AG09309 (cell line): ENCODE measurements at regions not wholly inside any gene's neighbourhood (a gene's known extent, or its start where the extent isn't known, plus 50 kb on each side); places are given as distances from the start of the nearest gene placed in this dataset.

Experiments used
- DNase-seq: peaks from one replicate; pipeline ENCODE4 v3.0.0-alpha.2; 2010; ENCODE audit warnings: low read depth
- H3K4me3 ChIP-seq: 2 replicates; pipeline ENCODE4 v1.5.1; 2011; ENCODE audit warnings: mild to moderate bottlenecking, low read depth, low read length, moderate library complexity; ENCODE audit not compliant: control insufficient read depth
- TF ChIP-seq, protein P1 (sequence below): IDR thresholded peaks from 2 replicates; pipeline ENCODE4 v1.5.1; 2011; ENCODE audit warnings: mild to moderate bottlenecking, low read depth, low read length, inconsistent platforms; ENCODE audit not compliant: insufficient read depth, control insufficient read depth; ENCODE audit errors: missing control alignments

DNA sequence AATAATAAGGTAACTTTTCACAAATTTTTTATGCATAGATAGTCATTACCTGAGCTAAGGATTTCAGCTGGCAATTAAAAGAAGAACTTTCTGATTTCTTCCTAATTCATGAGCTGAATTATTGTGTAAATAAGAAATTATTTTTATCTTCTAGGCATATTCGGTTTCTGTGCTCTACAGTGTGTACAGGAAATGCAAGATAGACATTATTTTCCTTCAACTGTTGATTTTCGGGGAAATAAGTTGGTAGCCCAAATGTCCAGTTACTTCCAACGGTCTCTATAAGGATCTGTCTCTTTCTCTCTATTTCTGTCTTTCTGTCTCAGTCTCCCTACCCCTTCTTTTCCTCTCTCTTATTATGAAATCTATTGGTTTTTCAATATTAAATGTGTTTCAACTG is 137.3 kb upstream of the CLNK start:
- TF ChIP-seq, protein P1, sequence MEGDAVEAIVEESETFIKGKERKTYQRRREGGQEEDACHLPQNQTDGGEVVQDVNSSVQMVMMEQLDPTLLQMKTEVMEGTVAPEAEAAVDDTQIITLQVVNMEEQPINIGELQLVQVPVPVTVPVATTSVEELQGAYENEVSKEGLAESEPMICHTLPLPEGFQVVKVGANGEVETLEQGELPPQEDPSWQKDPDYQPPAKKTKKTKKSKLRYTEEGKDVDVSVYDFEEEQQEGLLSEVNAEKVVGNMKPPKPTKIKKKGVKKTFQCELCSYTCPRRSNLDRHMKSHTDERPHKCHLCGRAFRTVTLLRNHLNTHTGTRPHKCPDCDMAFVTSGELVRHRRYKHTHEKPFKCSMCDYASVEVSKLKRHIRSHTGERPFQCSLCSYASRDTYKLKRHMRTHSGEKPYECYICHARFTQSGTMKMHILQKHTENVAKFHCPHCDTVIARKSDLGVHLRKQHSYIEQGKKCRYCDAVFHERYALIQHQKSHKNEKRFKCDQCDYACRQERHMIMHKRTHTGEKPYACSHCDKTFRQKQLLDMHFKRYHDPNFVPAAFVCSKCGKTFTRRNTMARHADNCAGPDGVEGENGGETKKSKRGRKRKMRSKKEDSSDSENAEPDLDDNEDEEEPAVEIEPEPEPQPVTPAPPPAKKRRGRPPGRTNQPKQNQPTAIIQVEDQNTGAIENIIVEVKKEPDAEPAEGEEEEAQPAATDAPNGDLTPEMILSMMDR = no peak
- no peak overlapping the region for H3K4me3 ChIP-seq
- DNase-seq = no peak

DNA sequence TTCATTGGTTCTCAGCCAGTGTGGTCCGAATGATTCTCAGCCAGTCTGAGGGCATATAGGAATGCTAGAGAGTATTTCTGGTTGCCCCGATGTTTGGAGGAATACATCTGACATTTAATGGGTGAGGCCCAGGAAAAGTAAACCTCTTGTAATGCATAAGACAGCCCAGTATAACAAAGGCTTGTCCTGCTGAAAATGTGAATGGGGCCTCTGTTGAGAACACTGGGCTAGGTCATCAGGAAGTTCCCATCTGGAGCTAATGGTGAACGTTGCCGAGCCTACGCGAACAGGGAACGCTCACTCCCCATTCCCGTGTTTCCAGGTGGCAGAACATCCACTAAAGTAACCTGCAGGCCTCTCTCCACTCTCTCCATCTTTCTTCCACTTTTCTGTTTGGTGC is 132.0 kb upstream of the CLNK start:
- TF ChIP-seq, protein P1 = no peak
- DNase-seq = no peak
- H3K4me3 ChIP-seq = no peak overlapping the region

DNA sequence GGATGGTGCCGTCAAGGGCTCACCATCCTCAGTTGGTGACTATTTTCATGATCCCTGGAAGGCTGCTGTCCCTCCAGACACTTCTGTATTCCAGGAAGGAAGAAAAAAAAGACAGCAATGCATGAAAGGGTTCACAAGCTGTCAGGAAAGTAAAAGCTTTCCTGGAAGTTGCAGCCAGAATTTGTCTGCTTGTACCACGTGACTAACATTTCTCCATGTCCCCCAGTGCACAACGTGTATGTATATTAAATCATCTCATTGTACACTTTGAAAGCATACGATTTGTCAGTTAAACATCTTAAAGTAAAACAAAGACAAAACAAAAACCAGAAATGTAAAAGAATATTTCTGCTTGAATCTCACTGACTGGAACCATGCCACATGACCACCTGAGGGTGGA is 127.4 kb upstream of the CLNK start:
- H3K4me3 ChIP-seq = no peak overlapping the region
- TF ChIP-seq, protein P1 = no peak
- DNase-seq = no peak

DNA sequence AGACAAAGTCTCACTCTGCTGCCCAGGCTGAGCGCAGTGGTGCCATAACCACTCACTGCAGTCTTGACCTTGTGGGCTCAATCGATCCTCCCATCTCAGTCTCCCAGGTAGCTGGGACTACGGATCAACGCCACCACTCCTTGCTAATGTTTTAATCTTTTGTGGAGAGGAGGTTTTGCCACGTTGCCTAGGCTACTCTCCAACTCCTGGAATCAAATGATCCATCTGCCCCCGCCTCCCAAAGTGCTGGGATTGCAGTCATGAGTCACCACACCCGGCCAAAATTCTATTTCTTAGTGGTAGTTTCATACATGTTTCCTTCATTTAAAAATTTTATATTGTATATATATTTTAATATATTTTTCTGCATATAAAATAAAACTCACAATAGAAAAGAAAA is 125.8 kb upstream of the CLNK start:
- TF ChIP-seq, protein P1 = no peak
- no peak for DNase-seq
- no peak overlapping the region for H3K4me3 ChIP-seq

DNA sequence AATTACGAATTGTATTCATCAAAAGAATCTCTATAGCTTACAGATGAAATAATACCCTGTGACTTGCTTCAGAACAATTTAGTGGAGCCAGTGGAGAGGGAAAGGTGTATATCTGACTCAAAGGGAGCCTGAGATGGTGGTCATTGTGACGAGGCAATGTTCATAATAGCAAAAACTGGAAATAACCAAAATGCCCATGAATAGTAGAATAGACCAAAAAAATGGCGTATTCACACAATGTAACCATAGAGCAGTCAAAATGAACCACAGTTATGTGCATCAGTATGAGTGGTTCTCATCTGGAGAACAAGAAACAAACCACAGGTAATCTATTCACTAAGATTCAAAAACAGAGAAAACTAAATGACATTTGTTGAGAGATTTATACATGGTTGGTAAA is 125.3 kb upstream of the CLNK start:
- no peak for DNase-seq
- TF ChIP-seq, protein P1 = no peak
- H3K4me3 ChIP-seq = no peak overlapping the region

DNA sequence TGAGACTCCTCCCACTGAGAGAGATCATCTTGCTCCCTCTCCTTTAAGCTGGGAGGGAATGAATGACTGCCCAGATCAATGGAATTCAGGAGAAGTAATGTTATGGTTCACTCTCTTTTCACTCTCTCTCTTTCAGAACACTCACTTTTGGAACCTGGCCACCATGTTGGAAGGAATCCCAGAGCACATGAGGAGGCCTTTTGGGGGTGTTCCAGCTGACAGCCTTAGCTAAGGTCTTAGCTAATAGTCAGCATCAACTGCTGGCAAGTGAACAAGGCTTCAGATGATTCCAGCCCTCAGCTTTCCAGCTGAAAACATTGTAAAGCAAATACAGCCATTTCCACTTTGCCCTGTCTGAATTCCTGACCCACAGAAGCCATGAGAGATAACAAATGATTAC is 124.0 kb upstream of the CLNK start:
- TF ChIP-seq, protein P1 = no peak

DNA sequence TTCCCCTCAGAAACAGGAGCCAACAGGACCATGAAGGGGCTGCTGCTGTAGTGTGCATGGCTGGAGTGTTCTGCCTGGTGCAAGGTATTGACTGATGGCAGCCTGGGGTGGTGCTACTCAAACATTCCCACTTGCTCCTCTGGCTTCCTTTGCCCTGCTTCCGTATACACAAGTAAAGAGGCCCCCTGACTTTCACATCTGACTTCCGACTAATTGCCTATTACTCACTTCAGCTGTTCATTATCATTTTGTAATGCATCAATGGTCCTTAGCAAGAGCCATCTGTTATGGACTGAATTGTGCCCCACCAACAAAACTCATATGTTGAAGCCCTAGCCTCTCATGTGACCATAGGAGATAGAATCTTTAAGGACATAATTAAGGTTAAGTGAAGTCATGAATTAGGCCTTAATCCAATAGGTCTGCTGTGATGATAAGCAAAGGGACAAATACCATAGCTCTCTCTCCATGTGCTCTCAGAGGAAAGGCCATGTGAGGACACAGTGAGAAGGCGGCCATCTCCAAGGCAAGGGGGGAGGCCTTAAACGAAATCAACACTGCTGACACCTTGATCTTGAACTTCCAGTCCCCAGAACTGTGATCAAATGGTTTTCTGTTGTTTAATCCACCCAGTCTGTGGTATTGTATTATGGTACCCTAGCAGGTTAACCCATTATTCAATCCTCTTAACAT is 122.5 kb upstream of the CLNK start:
- no peak overlapping the region for H3K4me3 ChIP-seq
- TF ChIP-seq, protein P1 = no peak
- DNase-seq = no peak

More for the DNA sequence above, 124.0 kb upstream of the CLNK start:
- DNase-seq = no peak
- no peak overlapping the region for H3K4me3 ChIP-seq
